ENCODE measurements at regions not wholly inside any gene's neighbourhood (a gene's known extent, or its start where the extent isn't known, plus 50 kb on each side); places are given as distances from the start of the nearest gene placed in this dataset.

DNA sequence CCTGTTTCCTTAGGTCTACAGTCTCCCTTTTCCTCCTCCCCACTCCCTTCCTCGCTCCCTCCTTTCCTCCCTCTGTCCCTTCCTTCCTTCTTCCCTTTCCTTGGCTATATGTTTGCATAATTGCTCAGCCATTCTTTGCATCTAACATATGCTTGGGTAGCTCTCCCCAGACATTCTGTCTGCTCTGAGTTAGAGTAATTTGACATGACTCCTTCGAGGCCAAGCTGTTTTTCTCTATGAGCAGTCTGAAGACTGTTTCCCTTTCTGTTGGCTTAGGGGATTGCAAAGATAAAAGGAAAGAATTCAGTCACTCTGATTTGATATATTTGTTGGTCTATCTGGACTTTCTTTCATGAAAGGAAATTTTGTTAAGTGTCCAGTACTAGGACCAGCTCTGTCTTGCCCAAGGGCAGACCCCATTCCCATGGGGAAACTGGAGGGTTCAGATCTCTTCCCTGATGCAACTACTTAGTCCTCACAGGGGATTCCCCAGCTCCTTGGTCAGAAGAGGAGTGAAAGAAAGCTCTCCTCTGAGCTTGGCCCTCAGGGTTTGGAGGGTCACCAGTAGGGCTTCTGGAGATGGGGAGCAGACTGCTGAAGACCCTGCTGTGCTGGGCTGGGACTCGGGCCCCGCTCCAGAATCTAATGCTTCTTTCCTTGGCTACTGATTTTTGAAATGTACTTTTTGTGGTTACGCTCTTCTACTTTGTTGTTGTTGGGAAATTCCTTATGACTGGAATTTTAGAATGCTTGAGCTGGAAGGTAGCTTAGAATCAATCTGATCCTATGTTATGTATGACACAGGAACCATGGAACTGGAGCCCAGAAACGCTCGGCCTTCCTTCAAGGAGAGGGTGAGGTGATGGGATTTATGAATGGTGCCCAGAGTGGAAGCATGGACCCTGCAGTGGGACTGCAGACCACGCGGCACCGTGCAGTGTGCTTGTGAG, 63.7 kb upstream of the SLC22A23 start:
- no peaks in the 10 kb centered on the region for H3K9me3 ChIP-seq
- H3K4me1 ChIP-seq (ENCODE audit: control insufficient read depth in 1 of 2, insufficient read depth in 1 of 2, low read depth in 1 of 2, low read length in 1 of 2) = peaks cover 5 to 6% of the 10 kb centered on the region in 2 experiments
- H3K27me3 ChIP-seq = peaks cover 21% of the 10 kb centered on the region
- H3K36me3 ChIP-seq = no peaks in the 10 kb centered on the region
- TF ChIP-seq CTCF (IDR thresholded peaks at IDR 0.05) = no peak
- no peak overlapping the region for H3K27ac ChIP-seq
- H3K4me3 ChIP-seq (ENCODE audit: low read depth in 1 of 2, low read length in 1 of 2) = no peak overlapping the region

GRCh38 chr6:3518356-3519190, 61.7 kb upstream of the SLC22A23 start:
- Histone ChIP-seq H3K27ac (no peak overlapping the region), H3K4me1 (ENCODE audit: control insufficient read depth in 1 of 2, insufficient read depth in 1 of 2, low read depth in 1 of 2, low read length in 1 of 2) (peaks cover 5 to 6% of the 10 kb centered on the region in 2 experiments), H3K27me3 (peaks cover 21% of the 10 kb centered on the region), H3K4me3 (ENCODE audit: low read depth in 1 of 2, low read length in 1 of 2) (no peak overlapping the region), H3K9me3 (no peaks in the 10 kb centered on the region), H3K36me3 (no peaks in the 10 kb centered on the region)
- TF ChIP-seq CTCF (IDR thresholded peaks at IDR 0.05) = no peak

GRCh38 chr6:3517350-3517749, 60.5 kb upstream of the SLC22A23 start:
- Histone ChIP-seq H3K27me3 (peaks cover 22% of the 10 kb centered on the region), H3K4me1 (ENCODE audit: control insufficient read depth in 1 of 2, insufficient read depth in 1 of 2, low read depth in 1 of 2, low read length in 1 of 2) (peaks cover 5 to 6% of the 10 kb centered on the region in 2 experiments), H3K27ac (no peak overlapping the region), H3K9me3 (no peaks in the 10 kb centered on the region), H3K4me3 (ENCODE audit: low read depth in 1 of 2, low read length in 1 of 2) (no peak overlapping the region), H3K36me3 (no peaks in the 10 kb centered on the region)
- TF ChIP-seq CTCF (IDR thresholded peaks at IDR 0.05) = no peak

GRCh38 chr6:3516092-3516491, 59.2 kb upstream of the SLC22A23 start:
- peaks cover 5 to 6% of the 10 kb centered on the region in 2 experiments for H3K4me1 ChIP-seq (ENCODE audit: control insufficient read depth in 1 of 2, insufficient read depth in 1 of 2, low read depth in 1 of 2, low read length in 1 of 2)
- no peak overlapping the region for H3K27ac ChIP-seq
- H3K9me3 ChIP-seq = no peaks in the 10 kb centered on the region
- H3K27me3 ChIP-seq = peaks cover 32% of the 10 kb centered on the region
- no peak overlapping the region for H3K4me3 ChIP-seq (ENCODE audit: low read depth in 1 of 2, low read length in 1 of 2)
- H3K36me3 ChIP-seq = no peaks in the 10 kb centered on the region
- TF ChIP-seq CTCF (IDR thresholded peaks at IDR 0.05) = no peak

GRCh38 chr6:3515669-3516068, 58.8 kb upstream of the SLC22A23 start:
- Histone ChIP-seq H3K36me3 (no peaks in the 10 kb centered on the region), H3K9me3 (no peaks in the 10 kb centered on the region), H3K27me3 (peaks cover 36% of the 10 kb centered on the region), H3K4me3 (ENCODE audit: low read depth in 1 of 2, low read length in 1 of 2) (no peak overlapping the region), H3K4me1 (ENCODE audit: control insufficient read depth in 1 of 2, insufficient read depth in 1 of 2, low read depth in 1 of 2, low read length in 1 of 2) (peaks cover 5 to 6% of the 10 kb centered on the region in 2 experiments), H3K27ac (no peak overlapping the region)
- TF ChIP-seq CTCF (IDR thresholded peaks at IDR 0.05) = no peak

All from neutrophil (primary cell).